HepG2 (cell line): ENCODE measurements at regions not wholly inside any gene's neighbourhood (a gene's known extent, or its start where the extent isn't known, plus 50 kb on each side); places are given as distances from the start of the nearest gene placed in this dataset.

Experiments used
- ATAC-seq: fragments of 200-7000 bp; cut with Tn5 transposase; 3 replicates; pipeline ENCODE4 v1.9.1; 2020; ENCODE audit warnings: mild to moderate bottlenecking, moderate library complexity
- BruUV-seq: library from RNA; stranded (reverse); fragments of 400-500 nt; replicated peaks from 2 replicates; lab custom pipeline; 2021; lab: Mats Ljungman, UMichigan
- CTCF ChIA-PET: fragments of 300-600 bp; formaldehyde crosslinking; extraction: SDS; loops from one replicate; lab custom pipeline; 2021; ENCODE audit warnings: low total read pairs, inconsistent platforms, low intra/inter-chr PET ratio; lab: Yijun Ruan, JAX
- POLR2A ChIA-PET: fragments of 350-600 bp; sonication (Branson Sonifier 250); formaldehyde crosslinking; loops from one replicate; lab custom pipeline; 2020; ENCODE audit warnings: antibody characterized with exemption, inconsistent platforms; lab: Yijun Ruan, JAX
- DNase-seq: peaks from one replicate; pipeline ENCODE4 v3.0.0-alpha.2; 2015; ENCODE audit warnings: low spot score
- FAIRE-seq: peaks from 3 replicates; lab custom pipeline; 2011; peaks lifted over from hg19 to GRCh38; lab: Jason Lieb, UNC
- H2AFZ ChIP-seq: one replicate; pipeline ENCODE4 v1.6.1; 2011; ENCODE audit warnings: low read length, inconsistent platforms
- H3K27ac ChIP-seq: fragments of 300-600 bp; 3 replicates; pipeline ENCODE4 v1.8.0; 2011; ENCODE audit warnings: mixed run types, mild to moderate bottlenecking, mixed read lengths, low read length, inconsistent platforms; ENCODE audit not compliant: insufficient read depth; ENCODE audit errors: extremely low read length
- H3K27me3 ChIP-seq, 2 experiments: fragments of 200-600 bp in 1 of 2; 2 replicates in 1 of 2; 3 replicates in 1 of 2; pipeline versions ENCODE4 v1.6.0 to v1.8.0; 2011; ENCODE audit warnings: low read length in 2 of 2, mild to moderate bottlenecking in 2 of 2, moderate library complexity in 2 of 2, inconsistent platforms in 1 of 2; ENCODE audit not compliant: insufficient read depth in 2 of 2, control insufficient read depth in 1 of 2
- H3K36me3 ChIP-seq, 2 experiments: fragments of 200-600 bp in 1 of 2; replicated peaks in 1 of 2; 2 replicates in 1 of 2; 3 replicates in 1 of 2; pipeline versions ENCODE4 v1.5.1 to v1.8.0; 2011; ENCODE audit warnings: low read length in 2 of 2, inconsistent platforms in 1 of 2; ENCODE audit not compliant: insufficient read depth in 2 of 2, control insufficient read depth in 1 of 2
- H3K4me1 ChIP-seq: 2 replicates; pipeline ENCODE4 v1.5.1; 2012; ENCODE audit warnings: low read length, inconsistent platforms; ENCODE audit not compliant: insufficient read depth
- H3K4me2 ChIP-seq: 2 replicates; pipeline ENCODE4 v1.6.0; 2011; ENCODE audit warnings: low read depth, low read length, inconsistent platforms
- H3K4me3 ChIP-seq, 3 experiments: fragments of 200-600 bp in 1 of 3; sonication (generic), shearing (Covaris generic) in 1 of 3; replicated peaks in 1 of 3; 2 replicates each; pipeline ENCODE4 v1.5.1; 2011 to 2016; ENCODE audit warnings: low read length in 3 of 3, inconsistent platforms in 2 of 3, low read depth in 2 of 3, mild to moderate bottlenecking in 2 of 3, control low read depth in 1 of 3, mixed read lengths in 1 of 3; ENCODE audit not compliant: insufficient read depth in 1 of 3
- H3K79me2 ChIP-seq: one replicate; pipeline ENCODE4 v1.6.1; 2011; ENCODE audit warnings: low read length, inconsistent platforms; ENCODE audit not compliant: insufficient read depth
- H3K9ac ChIP-seq: 2 replicates; pipeline ENCODE4 v1.6.0; 2011; ENCODE audit warnings: mild to moderate bottlenecking, low read depth, low read length, inconsistent platforms; ENCODE audit not compliant: insufficient read depth
- H3K9me3 ChIP-seq: 2 replicates; pipeline ENCODE4 v1.5.1; 2012; ENCODE audit warnings: mild to moderate bottlenecking, low read length
- H4K20me1 ChIP-seq: 2 replicates; pipeline ENCODE4 v1.6.0; 2011; ENCODE audit warnings: inconsistent platforms, mild to moderate bottlenecking, low read length, moderate library complexity; ENCODE audit not compliant: insufficient read depth
- ATRX ChIP-seq: sonication (generic); formaldehyde crosslinking; IDR thresholded peaks from 2 replicates; pipeline ENCODE4 v1.4.0; 2020; ENCODE audit warnings: missing genetic modification reagents, borderline replicate concordance
- DPF2 ChIP-seq: sonication (generic); formaldehyde crosslinking; IDR thresholded peaks from 2 replicates; pipeline ENCODE4 v1.4.0; 2020; ENCODE audit warnings: mild to moderate bottlenecking, low read depth, missing genetic modification reagents, borderline replicate concordance
- EED ChIP-seq: sonication (generic); formaldehyde crosslinking; IDR thresholded peaks from 2 replicates; pipeline ENCODE4 v1.5.0; 2020; ENCODE audit warnings: mild to moderate bottlenecking, missing genetic modification reagents
- GATAD1 ChIP-seq: IDR thresholded peaks from 2 replicates; pipeline ENCODE4 v1.6.1; 2016; ENCODE audit warnings: missing genetic modification reagents, missing compliant biosample characterization
- GLMP ChIP-seq: sonication (generic); formaldehyde crosslinking; IDR thresholded peaks from 2 replicates; pipeline ENCODE4 v1.9.0; 2021; ENCODE audit warnings: missing genetic modification reagents, mild to moderate bottlenecking, borderline replicate concordance
- HIVEP1 ChIP-seq: sonication (generic); formaldehyde crosslinking; IDR thresholded peaks from 2 replicates; pipeline ENCODE4 v1.4.0; 2020; ENCODE audit warnings: mild to moderate bottlenecking, missing genetic modification reagents
- RBM39 ChIP-seq: fragments of 200-400 bp; formaldehyde crosslinking; IDR thresholded peaks from one replicate; pipeline ENCODE4 v1.6.1; 2018; ENCODE audit warnings: antibody characterized with exemption, mild to moderate bottlenecking, low read depth, low read length; ENCODE audit not compliant: poor library complexity, severe bottlenecking
- ZBTB1 ChIP-seq: sonication (generic); formaldehyde crosslinking; IDR thresholded peaks from 2 replicates; pipeline ENCODE4 v1.4.0; 2020; ENCODE audit warnings: missing genetic modification reagents, borderline replicate concordance
- ZFP36 ChIP-seq: fragments of 150-350 bp; IDR thresholded peaks from 2 replicates; pipeline ENCODE4 v1.6.1; 2018; ENCODE audit warnings: borderline replicate concordance, low read length, low read depth; ENCODE audit not compliant: partially characterized antibody
- ZFP90 ChIP-seq: sonication (generic); formaldehyde crosslinking; IDR thresholded peaks from 2 replicates; pipeline ENCODE4 v1.8.0; 2022; ENCODE audit warnings: missing genetic modification reagents, mild to moderate bottlenecking, inconsistent platforms, borderline replicate concordance
- ZNF138 ChIP-seq: sonication (generic); formaldehyde crosslinking; IDR thresholded peaks from 2 replicates; pipeline ENCODE4 v1.5.0; 2020; ENCODE audit warnings: mild to moderate bottlenecking, low read depth, missing genetic modification reagents
- ZNF607 ChIP-seq: sonication (generic); formaldehyde crosslinking; IDR thresholded peaks from 2 replicates; pipeline ENCODE4 v1.5.1; 2020; ENCODE audit warnings: missing genetic modification reagents, mild to moderate bottlenecking, borderline replicate concordance
- WGBS: methylation state at CpG from one replicate; pipeline ENCODE4 v1.1.6; 2017; ENCODE audit warnings: low lambda C conversion rate; 5-methylcytosine and 5-hydroxymethylcytosine counted together
- in situ Hi-C: cut with HindIII; loops from 2 replicates; pipeline ENCODE4 v1.10.0; 2017; ENCODE audit warnings: low pct_unique_long_range_greater_than_20kb; ENCODE audit not compliant: extremely low pct_ligation_motif_present
- intact Hi-C: fragments of 100-400 bp; cut with micrococcal nuclease; formaldehyde crosslinking; loops from one replicate; pipeline ENCODE4 v1.10.0; 2022; ENCODE audit not compliant: unreplicated experiment
- TF ChIP-seq, protein P1 (sequence below): sonication (generic); formaldehyde crosslinking; IDR thresholded peaks from 2 replicates; pipeline ENCODE4 v1.9.0; 2021; ENCODE audit warnings: missing genetic modification reagents, borderline replicate concordance

GRCh38 chr18:67331857-67332256 is 184.7 kb downstream of the DSEL start:
- CTCF ChIA-PET = no interaction called here
- H3K9me3 ChIP-seq = no peaks in the 10 kb centered on the region
- in situ Hi-C loops = no loop called here
- no TSS peak for BruUV-seq
- no peak overlapping the region for H3K4me2 ChIP-seq
- no peak overlapping the region for H3K27ac ChIP-seq
- no peaks in the 10 kb centered on the region for H3K36me3 ChIP-seq
- no peak overlapping the region for H3K9ac ChIP-seq
- no peaks in the 10 kb centered on the region for H3K27me3 ChIP-seq
- H2AFZ ChIP-seq = no peak overlapping the region
- POLR2A ChIA-PET = no interaction called here
- 0% methylated on average over 1 of the region's 1 CpG for WGBS
- no peaks in the 10 kb centered on the region for H3K79me2 ChIP-seq
- FAIRE-seq (no peak), DNase-seq (no peak), ATAC-seq (no peak)
- TF ChIP-seq, protein P1, sequence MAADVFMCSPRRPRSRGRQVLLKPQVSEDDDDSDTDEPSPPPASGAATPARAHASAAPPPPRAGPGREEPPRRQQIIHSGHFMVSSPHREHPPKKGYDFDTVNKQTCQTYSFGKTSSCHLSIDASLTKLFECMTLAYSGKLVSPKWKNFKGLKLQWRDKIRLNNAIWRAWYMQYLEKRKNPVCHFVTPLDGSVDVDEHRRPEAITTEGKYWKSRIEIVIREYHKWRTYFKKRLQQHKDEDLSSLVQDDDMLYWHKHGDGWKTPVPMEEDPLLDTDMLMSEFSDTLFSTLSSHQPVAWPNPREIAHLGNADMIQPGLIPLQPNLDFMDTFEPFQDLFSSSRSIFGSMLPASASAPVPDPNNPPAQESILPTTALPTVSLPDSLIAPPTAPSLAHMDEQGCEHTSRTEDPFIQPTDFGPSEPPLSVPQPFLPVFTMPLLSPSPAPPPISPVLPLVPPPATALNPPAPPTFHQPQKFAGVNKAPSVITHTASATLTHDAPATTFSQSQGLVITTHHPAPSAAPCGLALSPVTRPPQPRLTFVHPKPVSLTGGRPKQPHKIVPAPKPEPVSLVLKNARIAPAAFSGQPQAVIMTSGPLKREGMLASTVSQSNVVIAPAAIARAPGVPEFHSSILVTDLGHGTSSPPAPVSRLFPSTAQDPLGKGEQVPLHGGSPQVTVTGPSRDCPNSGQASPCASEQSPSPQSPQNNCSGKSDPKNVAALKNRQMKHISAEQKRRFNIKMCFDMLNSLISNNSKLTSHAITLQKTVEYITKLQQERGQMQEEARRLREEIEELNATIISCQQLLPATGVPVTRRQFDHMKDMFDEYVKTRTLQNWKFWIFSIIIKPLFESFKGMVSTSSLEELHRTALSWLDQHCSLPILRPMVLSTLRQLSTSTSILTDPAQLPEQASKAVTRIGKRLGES (CRISPR knock-in tag) = no peak
- TF ChIP-seq ZNF607 (CRISPR knock-in tag) (no peak), ATRX (CRISPR knock-in tag) (no peak), GLMP (CRISPR knock-in tag) (no peak), ZBTB1 (CRISPR knock-in tag) (no peak), EED (no peak), DPF2 (CRISPR knock-in tag) (no peak), ZFP36 (no peak), RBM39 (no peak), GATAD1 (CRISPR knock-in tag) (no peak), HIVEP1 (CRISPR knock-in tag) (no peak), ZFP90 (CRISPR knock-in tag) (no peak), ZNF138 (CRISPR knock-in tag) (no peak)
- H4K20me1 ChIP-seq = no peaks in the 10 kb centered on the region
- no peaks in the 10 kb centered on the region for H3K4me1 ChIP-seq
- intact Hi-C loops = no loop called here
- H3K4me3 ChIP-seq = no peak overlapping the region
